ENCODE measurements at regions not wholly inside any gene's neighbourhood (a gene's known extent, or its start where the extent isn't known, plus 50 kb on each side); places are given as distances from the start of the nearest gene placed in this dataset.

- Histone ChIP-seq H3K4me3 (ENCODE audit: low read length) (no peak overlapping the region), H3K4me2 (ENCODE audit: low read length) (no peak overlapping the region), H3K9me2 (replicated peaks; ENCODE audit: control insufficient read depth, low read length) (no peaks in the 10 kb centered on the region), H4K20me1 (ENCODE audit: control insufficient read depth, insufficient read depth, low read depth, low read length) (no peaks in the 10 kb centered on the region), H3K36me3 (ENCODE audit: control insufficient read depth, low read length) (no peaks in the 10 kb centered on the region), H3K27me3 (ENCODE audit: control insufficient read depth, low read length) (peaks cover 21% of the 10 kb centered on the region; the same call in 1 of the 2 replicates), H3F3A (ENCODE audit: control insufficient read depth, insufficient read depth) (no peaks in the 10 kb centered on the region), H3K9me3 (ENCODE audit: control insufficient read depth, insufficient read depth, low read length) (no peaks in the 10 kb centered on the region), H3K4me1 (ENCODE audit: control insufficient read depth, low read length) (no peaks in the 10 kb centered on the region), H3K27ac (ENCODE audit: low read depth, low read length) (no peak overlapping the region), H3K79me2 (ENCODE audit: control insufficient read depth, low read length) (no peaks in the 10 kb centered on the region)
- TF ChIP-seq EZH2phosphoT487 (IDR thresholded peaks at IDR 0.05; ENCODE audit: borderline replicate concordance, low read length) (no peak), CTCF (IDR thresholded peaks at IDR 0.05; ENCODE audit: low read depth, low read length, poor library complexity, severe bottlenecking) (no peak)
Measured at GRCh38 chr14:58798173-58798572, 160.4 kb downstream of the DACT1 start.

GRCh38 chr14:58801086-58801485 lies 163.3 kb downstream of the DACT1 start:
- H3K27ac ChIP-seq (ENCODE audit: low read depth, low read length), result no peak overlapping the region

GRCh38 chr14:58805057-58805456 lies 167.3 kb downstream of the DACT1 start:
- H3K4me3 ChIP-seq (ENCODE audit: low read length), result no peak overlapping the region
- H3F3A ChIP-seq (ENCODE audit: control insufficient read depth, insufficient read depth), result no peaks in the 10 kb centered on the region
- no peaks in the 10 kb centered on the region for H3K79me2 ChIP-seq (ENCODE audit: control insufficient read depth, low read length)
- H3K4me1 ChIP-seq (ENCODE audit: control insufficient read depth, low read length), result no peaks in the 10 kb centered on the region
- TF ChIP-seq EZH2phosphoT487 (IDR thresholded peaks at IDR 0.05; ENCODE audit: borderline replicate concordance, low read length) (no peak), CTCF (IDR thresholded peaks at IDR 0.05; ENCODE audit: low read depth, low read length, poor library complexity, severe bottlenecking) (no peak)
- no peak overlapping the region for H3K27ac ChIP-seq (ENCODE audit: low read depth, low read length)
- H3K9me3 ChIP-seq (ENCODE audit: control insufficient read depth, insufficient read depth, low read length), result no peaks in the 10 kb centered on the region
- H3K36me3 ChIP-seq (ENCODE audit: control insufficient read depth, low read length), result no peaks in the 10 kb centered on the region
- no peaks in the 10 kb centered on the region for H4K20me1 ChIP-seq (ENCODE audit: control insufficient read depth, insufficient read depth, low read depth, low read length)
- no peak overlapping the region for H3K4me2 ChIP-seq (ENCODE audit: low read length)
- H3K9me2 ChIP-seq (replicated peaks; ENCODE audit: control insufficient read depth, low read length), result no peaks in the 10 kb centered on the region
- H3K27me3 ChIP-seq (ENCODE audit: control insufficient read depth, low read length), result peaks cover 6% of the 10 kb centered on the region; the same call in 1 of the 2 replicates

More at GRCh38 chr14:58801086-58801485, 163.3 kb downstream of the DACT1 start:
- H3K4me3 ChIP-seq (ENCODE audit: low read length), result no peak overlapping the region
- no peak overlapping the region for H3K4me2 ChIP-seq (ENCODE audit: low read length)
- H3K9me3 ChIP-seq (ENCODE audit: control insufficient read depth, insufficient read depth, low read length), result no peaks in the 10 kb centered on the region
- H3K27me3 ChIP-seq (ENCODE audit: control insufficient read depth, low read length), result peaks cover 24% of the 10 kb centered on the region; the same call in 1 of the 2 replicates
- H3K79me2 ChIP-seq (ENCODE audit: control insufficient read depth, low read length), result no peaks in the 10 kb centered on the region
- H3F3A ChIP-seq (ENCODE audit: control insufficient read depth, insufficient read depth), result no peaks in the 10 kb centered on the region
- TF ChIP-seq CTCF (IDR thresholded peaks at IDR 0.05; ENCODE audit: low read depth, low read length, poor library complexity, severe bottlenecking) (no peak), EZH2phosphoT487 (IDR thresholded peaks at IDR 0.05; ENCODE audit: borderline replicate concordance, low read length) (no peak)
- no peaks in the 10 kb centered on the region for H4K20me1 ChIP-seq (ENCODE audit: control insufficient read depth, insufficient read depth, low read depth, low read length)
- no peaks in the 10 kb centered on the region for H3K9me2 ChIP-seq (replicated peaks; ENCODE audit: control insufficient read depth, low read length)
- no peaks in the 10 kb centered on the region for H3K36me3 ChIP-seq (ENCODE audit: control insufficient read depth, low read length)
- no peaks in the 10 kb centered on the region for H3K4me1 ChIP-seq (ENCODE audit: control insufficient read depth, low read length)

All from DOHH2 (cell line).